Left hindlimb (tissue), 1 donor: ENCODE measurements at regions not wholly inside any gene's neighbourhood (a gene's known extent, or its start where the extent isn't known, plus 50 kb on each side); places are given as distances from the start of the nearest gene placed in this dataset.
"Not testable (repeated sequence)": the region's sequence is repeated elsewhere in the genome, so short reads cannot be mapped to it uniquely, and the experiment has no call there.

Source experiments
- DNase-seq: peaks from one replicate; pipeline ENCODE4 v3.0.0-alpha.2; 2018

- DNase-seq = no peak
Observed at GRCh38 chr5:136453986-136454758, 88.8 kb upstream of the TRPC7 start.

- DNase-seq = no peak
Observed at GRCh38 chr5:136453199-136453598, 87.9 kb upstream of the TRPC7 start.

GRCh38 chr5:136447576-136447975, 82.2 kb upstream of the TRPC7 start:
- DNase-seq = not testable (repeated sequence)

GRCh38 chr5:136446565-136446964, 81.2 kb upstream of the TRPC7 start:
- DNase-seq = no peak

- not testable (repeated sequence) for DNase-seq
Observed at GRCh38 chr5:136444099-136444498, 78.8 kb upstream of the TRPC7 start.

- DNase-seq = no peak
Observed at GRCh38 chr5:136439367-136439766, 74.0 kb upstream of the TRPC7 start.

GRCh38 chr5:136435946-136436543, 70.7 kb upstream of the TRPC7 start:
- no peak for DNase-seq

- no peak for DNase-seq
Observed at GRCh38 chr5:136434795-136435194, 69.5 kb upstream of the TRPC7 start.

GRCh38 chr5:136432705-136433104, 67.4 kb upstream of the TRPC7 start:
- no peak for DNase-seq

GRCh38 chr5:136430081-136430480, 64.7 kb upstream of the TRPC7 start:
- no peak for DNase-seq

- DNase-seq = no peak
Observed at GRCh38 chr5:136427426-136427825, 62.1 kb upstream of the TRPC7 start.

GRCh38 chr5:136425921-136426320, 60.6 kb upstream of the TRPC7 start:
- no peak for DNase-seq

GRCh38 chr5:136424835-136425584, 59.7 kb upstream of the TRPC7 start:
- DNase-seq = peak; percentile 63

GRCh38 chr5:136423944-136424606, 58.7 kb upstream of the TRPC7 start:
- DNase-seq = no peak

- DNase-seq = no peak
Observed at GRCh38 chr5:136420168-136420898, 55.0 kb upstream of the TRPC7 start.

GRCh38 chr5:136418301-136418700, 53.0 kb upstream of the TRPC7 start:
- DNase-seq = no peak
